Ishikawa (cell line): ENCODE measurements at regions not wholly inside any gene's neighbourhood (a gene's known extent, or its start where the extent isn't known, plus 50 kb on each side); places are given as distances from the start of the nearest gene placed in this dataset.

ENCODE experiments used
- CEBPB ChIP-seq: IDR thresholded peaks from 2 replicates; pipeline ENCODE4 v1.6.1; 2012
- CREB1 ChIP-seq: IDR thresholded peaks from 2 replicates; pipeline ENCODE4 v1.6.1; 2012; ENCODE audit warnings: low read depth
- EGR1 ChIP-seq: IDR thresholded peaks from 2 replicates; pipeline ENCODE4 v1.6.1; 2012
- FOXM1 ChIP-seq: IDR thresholded peaks from 2 replicates; pipeline ENCODE4 v1.6.1; 2012; ENCODE audit warnings: low read depth, borderline replicate concordance
- RAD21 ChIP-seq: IDR thresholded peaks from 2 replicates; pipeline ENCODE4 v1.6.1; 2012; ENCODE audit warnings: low read depth
- TAF1 ChIP-seq: IDR thresholded peaks from 2 replicates; pipeline ENCODE4 v1.6.1; 2012; ENCODE audit warnings: low read depth, mild to moderate bottlenecking
- TEAD4 ChIP-seq: IDR thresholded peaks from 2 replicates; pipeline ENCODE4 v1.6.1; 2012
- YY1 ChIP-seq: IDR thresholded peaks from 2 replicates; pipeline ENCODE4 v1.6.1; 2012; ENCODE audit warnings: low read depth
- ZBTB7A ChIP-seq: IDR thresholded peaks from 2 replicates; pipeline ENCODE4 v1.6.1; 2012; ENCODE audit warnings: low read depth
- TF ChIP-seq, protein P1 (sequence below): IDR thresholded peaks from 2 replicates; pipeline ENCODE4 v1.6.1; 2012
- TF ChIP-seq, protein P2 (sequence below): IDR thresholded peaks from 2 replicates; pipeline ENCODE4 v1.6.1; 2012; ENCODE audit warnings: low read depth, mild to moderate bottlenecking

DNA sequence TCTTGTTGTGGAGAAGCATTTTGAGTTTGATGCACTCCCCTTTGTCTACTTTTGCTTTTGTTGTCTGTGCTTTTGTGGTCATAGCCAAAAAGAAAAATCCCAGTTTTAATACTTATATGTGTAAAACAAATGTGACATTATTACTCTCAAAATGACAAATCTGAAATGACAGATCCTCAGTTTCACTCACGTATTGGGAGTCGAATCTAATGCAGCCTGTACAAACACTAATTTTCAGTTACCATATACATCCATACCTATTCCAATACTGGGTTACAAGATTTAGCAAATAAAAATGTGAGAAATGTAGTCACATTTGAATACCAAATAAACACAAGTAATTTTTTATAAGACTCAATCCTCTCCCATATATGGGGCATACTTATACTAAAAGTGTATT, 148.2 kb upstream of the ZNF516 start:
- no peak for TF ChIP-seq CREB1
- no peak for TF ChIP-seq YY1
- no peak for TF ChIP-seq EGR1
- no peak for TF ChIP-seq TEAD4
- TF ChIP-seq TAF1, result no peak
- TF ChIP-seq RAD21, result no peak
- TF ChIP-seq, protein P1, sequence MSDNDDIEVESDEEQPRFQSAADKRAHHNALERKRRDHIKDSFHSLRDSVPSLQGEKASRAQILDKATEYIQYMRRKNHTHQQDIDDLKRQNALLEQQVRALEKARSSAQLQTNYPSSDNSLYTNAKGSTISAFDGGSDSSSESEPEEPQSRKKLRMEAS, result no peak
- TF ChIP-seq FOXM1, result no peak
- no peak for TF ChIP-seq ZBTB7A
- TF ChIP-seq, protein P2, sequence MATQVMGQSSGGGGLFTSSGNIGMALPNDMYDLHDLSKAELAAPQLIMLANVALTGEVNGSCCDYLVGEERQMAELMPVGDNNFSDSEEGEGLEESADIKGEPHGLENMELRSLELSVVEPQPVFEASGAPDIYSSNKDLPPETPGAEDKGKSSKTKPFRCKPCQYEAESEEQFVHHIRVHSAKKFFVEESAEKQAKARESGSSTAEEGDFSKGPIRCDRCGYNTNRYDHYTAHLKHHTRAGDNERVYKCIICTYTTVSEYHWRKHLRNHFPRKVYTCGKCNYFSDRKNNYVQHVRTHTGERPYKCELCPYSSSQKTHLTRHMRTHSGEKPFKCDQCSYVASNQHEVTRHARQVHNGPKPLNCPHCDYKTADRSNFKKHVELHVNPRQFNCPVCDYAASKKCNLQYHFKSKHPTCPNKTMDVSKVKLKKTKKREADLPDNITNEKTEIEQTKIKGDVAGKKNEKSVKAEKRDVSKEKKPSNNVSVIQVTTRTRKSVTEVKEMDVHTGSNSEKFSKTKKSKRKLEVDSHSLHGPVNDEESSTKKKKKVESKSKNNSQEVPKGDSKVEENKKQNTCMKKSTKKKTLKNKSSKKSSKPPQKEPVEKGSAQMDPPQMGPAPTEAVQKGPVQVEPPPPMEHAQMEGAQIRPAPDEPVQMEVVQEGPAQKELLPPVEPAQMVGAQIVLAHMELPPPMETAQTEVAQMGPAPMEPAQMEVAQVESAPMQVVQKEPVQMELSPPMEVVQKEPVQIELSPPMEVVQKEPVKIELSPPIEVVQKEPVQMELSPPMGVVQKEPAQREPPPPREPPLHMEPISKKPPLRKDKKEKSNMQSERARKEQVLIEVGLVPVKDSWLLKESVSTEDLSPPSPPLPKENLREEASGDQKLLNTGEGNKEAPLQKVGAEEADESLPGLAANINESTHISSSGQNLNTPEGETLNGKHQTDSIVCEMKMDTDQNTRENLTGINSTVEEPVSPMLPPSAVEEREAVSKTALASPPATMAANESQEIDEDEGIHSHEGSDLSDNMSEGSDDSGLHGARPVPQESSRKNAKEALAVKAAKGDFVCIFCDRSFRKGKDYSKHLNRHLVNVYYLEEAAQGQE, result no peak
- no peak for TF ChIP-seq CEBPB
